Cardiac muscle cell (in vitro differentiated cells and primary cell): ENCODE measurements at regions not wholly inside any gene's neighbourhood (a gene's known extent, or its start where the extent isn't known, plus 50 kb on each side); places are given as distances from the start of the nearest gene placed in this dataset.

Source experiments
- DNase-seq, 2 donors: peaks; one replicate each; pipeline versions ENCODE4 v3.0.0 to v3.0.0-alpha.2; 2010 to 2017; ENCODE audit warnings: low read depth in 1 of 2, low spot score in 1 of 2
- H3K27ac ChIP-seq: fragments of 200-600 bp; sonication (generic); 2 replicates; pipeline ENCODE4 v1.5.1; 2016
- H3K27me3 ChIP-seq: fragments of 200-600 bp; sonication (generic); 2 replicates; pipeline ENCODE4 v1.6.0; 2016; ENCODE audit warnings: control low read depth
- H3K36me3 ChIP-seq: fragments of 200-600 bp; sonication (generic); 2 replicates; pipeline ENCODE4 v1.5.1; 2016; ENCODE audit warnings: control low read depth
- H3K4me1 ChIP-seq: fragments of 200-600 bp; sonication (generic); 2 replicates; pipeline ENCODE4 v1.8.1; 2017; ENCODE audit warnings: low read depth, mild to moderate bottlenecking, mixed run types
- H3K4me3 ChIP-seq: fragments of 200-600 bp; sonication (generic); 2 replicates; pipeline ENCODE4 v1.5.1; 2016; ENCODE audit warnings: mild to moderate bottlenecking
- H3K9me3 ChIP-seq: fragments of 200-600 bp; sonication (generic); 2 replicates; pipeline ENCODE4 v1.5.1; 2017; ENCODE audit warnings: low read depth, mild to moderate bottlenecking, control low read depth
- TF ChIP-seq, protein P1 (sequence below): IDR thresholded peaks from 2 replicates; pipeline ENCODE4 v1.5.1; 2012; ENCODE audit warnings: low read depth, mild to moderate bottlenecking, low read length

- Histone ChIP-seq H3K27ac (no peak overlapping the region), H3K9me3 (no peaks in the 10 kb centered on the region), H3K36me3 (no peaks in the 10 kb centered on the region), H3K4me3 (no peak overlapping the region), H3K27me3 (no peaks in the 10 kb centered on the region), H3K4me1 (no peaks in the 10 kb centered on the region)
- no peak for DNase-seq
- TF ChIP-seq, protein P1, sequence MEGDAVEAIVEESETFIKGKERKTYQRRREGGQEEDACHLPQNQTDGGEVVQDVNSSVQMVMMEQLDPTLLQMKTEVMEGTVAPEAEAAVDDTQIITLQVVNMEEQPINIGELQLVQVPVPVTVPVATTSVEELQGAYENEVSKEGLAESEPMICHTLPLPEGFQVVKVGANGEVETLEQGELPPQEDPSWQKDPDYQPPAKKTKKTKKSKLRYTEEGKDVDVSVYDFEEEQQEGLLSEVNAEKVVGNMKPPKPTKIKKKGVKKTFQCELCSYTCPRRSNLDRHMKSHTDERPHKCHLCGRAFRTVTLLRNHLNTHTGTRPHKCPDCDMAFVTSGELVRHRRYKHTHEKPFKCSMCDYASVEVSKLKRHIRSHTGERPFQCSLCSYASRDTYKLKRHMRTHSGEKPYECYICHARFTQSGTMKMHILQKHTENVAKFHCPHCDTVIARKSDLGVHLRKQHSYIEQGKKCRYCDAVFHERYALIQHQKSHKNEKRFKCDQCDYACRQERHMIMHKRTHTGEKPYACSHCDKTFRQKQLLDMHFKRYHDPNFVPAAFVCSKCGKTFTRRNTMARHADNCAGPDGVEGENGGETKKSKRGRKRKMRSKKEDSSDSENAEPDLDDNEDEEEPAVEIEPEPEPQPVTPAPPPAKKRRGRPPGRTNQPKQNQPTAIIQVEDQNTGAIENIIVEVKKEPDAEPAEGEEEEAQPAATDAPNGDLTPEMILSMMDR, result no peak
Observed at GRCh38 chr4:16297003-16297402, 70.7 kb upstream of the TAPT1 start.

GRCh38 chr4:16294455-16294854, 68.2 kb upstream of the TAPT1 start:
- no peak for DNase-seq
- TF ChIP-seq, protein P1, result no peak
- Histone ChIP-seq H3K4me3 (no peak overlapping the region), H3K4me1 (peaks cover 11% of the 10 kb centered on the region), H3K9me3 (no peaks in the 10 kb centered on the region), H3K27ac (no peak overlapping the region), H3K27me3 (no peaks in the 10 kb centered on the region), H3K36me3 (no peaks in the 10 kb centered on the region)

GRCh38 chr4:16293210-16293838, 67.1 kb upstream of the TAPT1 start:
- no peaks in the 10 kb centered on the region for H3K27me3 ChIP-seq
- no peak overlapping the region for H3K27ac ChIP-seq
- peaks cover 11% of the 10 kb centered on the region for H3K4me1 ChIP-seq
- H3K9me3 ChIP-seq, result no peaks in the 10 kb centered on the region
- DNase-seq, result no peak
- no peak overlapping the region for H3K4me3 ChIP-seq
- no peaks in the 10 kb centered on the region for H3K36me3 ChIP-seq
- TF ChIP-seq, protein P1, result no peak

GRCh38 chr4:16292585-16292984, 66.3 kb upstream of the TAPT1 start:
- H3K4me1 ChIP-seq, result peaks cover 11% of the 10 kb centered on the region
- no peak for DNase-seq
- no peaks in the 10 kb centered on the region for H3K9me3 ChIP-seq
- no peaks in the 10 kb centered on the region for H3K27me3 ChIP-seq
- TF ChIP-seq, protein P1, result no peak
- no peak overlapping the region for H3K4me3 ChIP-seq
- no peak overlapping the region for H3K27ac ChIP-seq
- H3K36me3 ChIP-seq, result no peaks in the 10 kb centered on the region

- H3K27ac ChIP-seq, result no peak overlapping the region
- H3K4me3 ChIP-seq, result no peak overlapping the region
- no peaks in the 10 kb centered on the region for H3K9me3 ChIP-seq
- no peak for DNase-seq
- H3K36me3 ChIP-seq, result no peaks in the 10 kb centered on the region
- TF ChIP-seq, protein P1, result no peak
- peaks cover 11% of the 10 kb centered on the region for H3K4me1 ChIP-seq
- H3K27me3 ChIP-seq, result no peaks in the 10 kb centered on the region
Observed at GRCh38 chr4:16290681-16291420, 64.6 kb upstream of the TAPT1 start.
